ENCODE measurements at regions not wholly inside any gene's neighbourhood (a gene's known extent, or its start where the extent isn't known, plus 50 kb on each side); places are given as distances from the start of the nearest gene placed in this dataset.
A peak's percentile ranks its signal among the peaks of the same experiment; 100 is the strongest.

DNA sequence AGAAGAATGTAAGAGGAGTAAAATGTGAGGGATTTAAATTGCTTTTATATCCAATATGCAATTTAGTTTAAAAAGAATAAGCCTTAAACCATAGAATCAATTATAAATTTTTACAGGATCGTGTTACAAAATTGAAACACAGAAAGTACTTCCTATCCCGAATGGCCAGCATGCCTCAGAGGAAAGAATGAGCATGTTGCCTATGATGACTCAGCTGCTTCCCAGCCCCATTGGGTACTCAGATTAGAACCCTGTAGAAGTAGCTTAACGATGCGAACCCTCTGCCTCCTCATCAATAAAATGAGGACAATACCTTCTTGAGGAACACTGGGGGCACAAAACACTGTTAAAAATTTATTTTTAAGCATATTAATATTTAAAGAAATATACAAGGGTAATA lies 113.4 kb upstream of the CDK1 start:
- no peak for DNase-seq (ENCODE audit: low read depth in 3 of 3)

DNA sequence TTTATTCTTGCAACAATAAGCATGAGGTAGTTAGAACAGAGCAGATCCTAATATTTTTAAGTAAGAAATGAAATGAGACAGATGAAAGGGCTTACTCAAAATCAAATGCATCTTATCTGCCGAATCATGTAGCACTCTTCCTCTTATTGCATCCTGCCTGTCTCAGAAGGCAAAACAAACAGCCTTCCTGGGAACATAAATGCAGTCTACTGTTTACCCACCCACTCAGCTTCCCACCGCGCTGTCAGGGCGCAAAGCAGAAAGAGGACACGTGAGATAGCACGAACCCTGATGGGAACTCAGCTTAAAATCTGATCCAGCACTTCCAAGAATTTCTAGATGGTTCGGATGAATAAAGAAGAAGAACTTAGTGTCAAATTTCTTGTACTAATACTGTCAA lies 114.4 kb upstream of the CDK1 start:
- DNase-seq (ENCODE audit: low read depth in 3 of 3), result no peak

GRCh38 chr10:60662917-60663614 lies 115.2 kb upstream of the CDK1 start:
- no peak for DNase-seq (ENCODE audit: low read depth in 3 of 3)

DNA sequence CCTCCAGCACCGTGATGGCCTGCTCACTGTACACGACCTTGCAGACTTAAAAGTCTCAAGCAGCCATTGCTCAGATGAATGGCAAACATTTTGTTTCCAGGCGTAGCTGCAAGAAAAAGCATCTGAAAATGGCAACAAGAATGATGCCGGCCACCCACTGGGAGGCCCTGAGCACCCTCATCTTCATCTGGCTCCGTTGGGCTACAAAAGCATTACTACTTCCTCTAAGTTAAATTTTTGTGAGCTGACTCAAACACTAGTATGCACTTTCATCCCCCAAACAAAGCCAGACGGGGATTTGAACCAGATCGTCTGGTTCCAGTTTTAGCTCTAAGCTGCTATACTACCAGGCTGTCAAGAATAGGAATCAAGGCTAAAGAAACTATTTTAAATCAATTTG lies 116.6 kb upstream of the CDK1 start:
- no peak for DNase-seq (ENCODE audit: low read depth in 3 of 3)

- DNase-seq (ENCODE audit: low read depth in 3 of 3), result no peak
Observed at GRCh38 chr10:60660625-60661024, 117.7 kb upstream of the CDK1 start.

- DNase-seq (ENCODE audit: low read depth in 3 of 3), result no peak
Observed at GRCh38 chr10:60654813-60655464, 123.3 kb upstream of the CDK1 start.

- DNase-seq (ENCODE audit: low read depth in 3 of 3), result no peak
Observed at GRCh38 chr10:60652628-60653027, 125.7 kb upstream of the CDK1 start.

DNA sequence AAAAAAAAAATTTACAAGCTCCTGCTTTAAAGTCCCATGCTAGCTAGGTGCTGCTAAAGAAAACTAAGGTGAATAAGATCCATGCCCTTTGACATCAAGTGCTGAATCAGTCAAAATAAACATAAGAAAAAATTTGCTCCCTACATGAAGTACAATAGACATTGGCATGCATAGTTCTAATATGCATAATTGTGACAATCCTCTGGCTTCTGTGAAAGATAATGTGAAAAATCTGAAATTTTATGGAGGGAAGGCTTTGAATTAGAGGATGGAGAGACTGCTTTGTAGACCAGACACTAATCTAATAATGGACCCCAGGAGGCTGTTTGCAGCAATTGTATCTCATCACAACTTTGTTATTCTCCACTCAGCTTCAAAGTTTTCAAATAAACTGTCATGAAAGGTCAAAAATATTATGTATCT lies 127.9 kb upstream of the CDK1 start:
- no peak for DNase-seq (ENCODE audit: low read depth in 3 of 3)

DNA sequence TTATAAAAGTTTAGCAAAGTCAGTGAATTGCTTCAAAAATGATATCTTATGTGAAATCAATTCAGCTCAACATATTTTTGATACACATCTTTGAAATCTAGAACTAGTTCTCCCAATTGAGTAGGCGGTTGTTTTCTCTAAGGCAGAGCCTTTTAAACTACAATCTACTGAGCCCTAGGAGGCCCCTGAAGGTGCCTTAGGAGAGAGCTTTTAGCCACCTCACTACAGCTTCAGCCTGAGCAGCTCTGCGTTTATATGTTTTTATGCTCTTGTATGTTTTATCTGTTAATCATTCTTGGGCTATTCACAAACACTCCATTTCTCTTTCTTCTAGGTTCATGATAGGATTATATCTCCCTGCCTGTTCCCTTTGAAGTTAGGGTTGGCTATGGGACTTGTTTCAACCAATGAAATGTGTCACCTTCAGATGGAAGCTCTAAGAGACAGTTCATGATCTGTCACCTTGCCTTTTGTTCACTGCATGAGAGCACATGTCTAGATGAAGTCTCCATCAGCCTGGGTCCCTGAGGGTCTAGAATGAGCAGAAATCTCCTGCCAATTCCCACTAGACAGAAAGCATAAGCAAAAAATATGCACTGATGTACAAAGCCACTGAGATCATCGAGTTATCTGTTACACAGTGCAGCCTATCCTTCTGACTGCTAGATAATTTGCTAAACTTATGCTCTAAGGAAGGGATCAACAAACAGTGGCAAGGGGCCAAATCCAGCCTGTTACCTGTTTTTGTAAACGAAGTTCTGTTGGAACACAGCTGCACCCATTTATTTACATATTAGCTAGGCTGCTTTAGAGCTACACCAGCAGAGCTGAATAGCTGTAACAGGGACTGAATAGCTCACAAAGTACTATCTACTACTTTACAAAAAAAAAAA lies 128.5 kb upstream of the CDK1 start:
- DNase-seq (ENCODE audit: low read depth in 3 of 3), result no peak

DNA sequence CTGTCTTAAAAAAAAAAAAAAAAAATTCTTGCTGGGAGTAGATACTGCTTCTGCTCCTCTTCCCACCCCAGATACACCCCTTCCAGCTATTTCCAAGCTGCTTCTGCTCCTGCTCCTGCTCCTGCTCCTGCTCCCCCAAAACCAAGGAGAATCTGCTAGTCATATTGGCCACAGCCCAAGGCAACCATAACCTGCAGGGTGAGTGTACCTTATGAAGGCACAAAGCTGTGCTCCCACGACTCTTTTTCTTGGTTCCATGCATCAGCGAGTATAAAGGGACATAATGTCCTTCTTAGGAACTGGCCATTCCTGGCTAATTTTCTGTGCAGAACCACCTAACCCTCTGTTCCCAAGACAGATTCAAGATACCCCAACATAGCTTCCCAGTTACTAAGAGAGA lies 129.5 kb upstream of the CDK1 start:
- DNase-seq (ENCODE audit: low read depth in 3 of 3), result no peak

DNA sequence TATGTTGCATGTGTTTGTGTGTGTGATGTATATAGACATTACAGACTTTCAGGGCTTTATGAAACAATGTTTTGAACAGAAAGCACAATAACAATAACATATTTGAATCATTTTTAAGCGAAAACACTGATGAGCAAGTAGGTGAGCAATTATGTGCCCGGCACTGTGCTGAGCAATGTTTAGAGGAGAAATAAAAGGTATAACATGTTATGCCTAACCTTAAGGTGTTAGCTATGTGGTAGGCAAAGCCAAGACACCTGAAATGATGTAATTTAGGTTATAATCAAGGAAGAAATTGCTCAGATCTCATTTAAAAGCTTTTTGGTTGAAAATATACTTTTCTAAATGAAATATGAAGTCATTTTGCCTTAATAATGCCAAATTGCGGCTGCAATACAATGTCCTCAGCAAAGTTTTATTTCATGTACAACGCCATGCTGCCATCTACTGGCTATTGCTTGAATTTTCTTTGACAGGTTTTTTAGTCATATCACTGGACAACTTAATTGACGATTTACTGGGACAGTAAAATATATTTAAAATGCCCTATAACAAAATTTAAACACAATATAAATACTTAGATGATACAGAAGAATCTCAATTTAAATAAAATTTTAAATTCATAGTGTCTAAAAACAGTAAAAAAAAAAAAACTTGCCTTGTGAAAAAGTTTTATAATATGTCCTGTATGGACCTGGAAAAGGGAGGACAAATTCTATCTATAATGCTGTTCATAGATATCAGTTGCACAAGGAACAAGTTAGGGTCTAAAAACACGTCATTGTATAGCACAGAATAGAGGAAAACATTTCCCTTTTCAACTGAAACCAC lies 131.1 kb upstream of the CDK1 start:
- DNase-seq (ENCODE audit: low read depth in 3 of 3), result peak in 1 of 3 experiments; percentile 12

- no peak for DNase-seq (ENCODE audit: low read depth in 3 of 3)
Observed at GRCh38 chr10:60645980-60646379, 132.3 kb upstream of the CDK1 start.

- DNase-seq (ENCODE audit: low read depth in 3 of 3), result no peak
Observed at GRCh38 chr10:60644436-60645130, 133.7 kb upstream of the CDK1 start.

- no peak for DNase-seq (ENCODE audit: low read depth in 3 of 3)
Observed at GRCh38 chr10:60643874-60644273, 134.4 kb upstream of the CDK1 start.

DNA sequence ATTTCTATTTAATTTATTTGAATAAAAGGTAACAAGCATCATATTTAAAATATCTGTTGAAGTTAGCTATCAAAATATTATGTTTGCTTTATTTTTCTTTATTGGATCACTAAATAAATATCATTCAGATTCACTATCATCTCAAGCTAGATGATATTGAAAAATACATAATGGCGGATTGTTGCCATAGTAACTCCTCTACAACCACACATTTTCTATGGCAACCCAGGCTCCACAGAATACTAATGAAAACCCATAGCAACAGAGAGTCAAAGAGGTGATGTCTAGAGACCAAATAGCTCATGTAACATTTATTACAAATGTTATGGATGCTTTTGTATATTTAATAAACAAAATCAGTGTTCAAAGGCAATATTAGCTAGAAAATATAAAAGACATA lies 148.9 kb upstream of the CDK1 start:
- DNase-seq (ENCODE audit: low read depth in 3 of 3), result no peak

DNA sequence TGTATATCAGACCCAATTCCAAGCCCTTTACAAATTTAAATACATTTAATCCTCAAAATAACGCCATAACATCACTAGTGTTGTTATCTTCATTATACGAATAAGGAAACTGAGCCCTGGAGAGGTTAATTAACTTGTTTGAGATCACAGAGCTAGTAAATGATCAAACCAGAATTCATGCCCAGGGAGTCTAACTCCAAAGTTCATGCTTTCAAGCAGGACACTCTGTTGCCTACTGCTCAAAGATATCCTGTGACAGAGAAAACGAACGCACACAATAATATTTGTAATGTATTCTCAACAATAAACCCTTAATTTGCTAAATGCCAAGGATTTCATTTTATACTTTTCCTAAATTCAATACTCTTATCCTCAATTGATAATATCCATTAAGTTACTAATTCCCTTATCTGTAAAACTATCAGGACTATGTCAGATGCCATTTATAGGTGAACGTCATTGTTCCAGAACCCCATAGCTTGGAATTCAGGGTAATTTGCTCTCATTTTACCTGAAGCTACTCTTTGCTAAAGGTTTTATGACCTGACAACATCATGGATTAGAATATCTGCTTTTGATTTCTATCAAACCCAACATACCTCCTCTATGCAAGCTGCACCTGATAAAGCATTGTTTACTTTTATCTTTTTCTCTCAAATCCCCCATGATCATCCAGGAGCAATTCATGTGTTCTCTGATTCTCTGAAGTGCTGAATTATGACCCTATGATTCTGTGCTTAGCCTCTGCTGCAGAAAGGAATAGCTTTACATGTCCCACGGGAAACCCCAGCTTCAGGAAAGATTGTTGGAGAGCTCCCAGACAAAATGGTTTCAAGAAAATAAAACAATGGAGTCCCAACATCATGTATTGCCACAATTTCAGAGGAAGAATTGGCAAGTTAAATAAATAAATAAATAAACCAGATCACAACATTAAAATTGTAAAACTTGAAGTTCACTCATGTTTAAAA lies 150.2 kb upstream of the CDK1 start:
- DNase-seq (ENCODE audit: low read depth in 3 of 3), result no peak

GRCh38 chr10:60626037-60626436 lies 152.2 kb upstream of the CDK1 start:
- DNase-seq (ENCODE audit: low read depth in 3 of 3), result no peak

DNA sequence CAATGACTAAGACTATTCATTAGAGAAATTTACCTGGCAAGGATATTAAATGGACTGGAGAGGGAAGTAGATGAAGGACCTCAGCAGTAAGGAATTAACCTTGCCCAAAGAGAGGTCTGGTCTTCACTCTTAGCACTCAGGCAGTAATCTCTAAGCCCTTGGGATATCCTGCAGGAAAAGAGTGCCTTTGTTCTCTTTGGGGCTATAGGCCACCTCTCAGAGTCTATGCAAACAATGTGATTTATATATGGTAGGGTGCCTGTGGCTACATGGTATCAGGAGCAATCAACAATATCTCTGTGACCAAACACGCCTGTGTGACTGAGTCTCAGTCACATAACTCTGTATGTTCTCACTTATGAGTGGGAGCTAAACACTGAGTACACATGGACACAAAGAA lies 154.7 kb upstream of the CDK1 start:
- no peak for DNase-seq (ENCODE audit: low read depth in 3 of 3)

- DNase-seq (ENCODE audit: low read depth in 3 of 3), result no peak
Observed at GRCh38 chr10:60621018-60621417, 157.3 kb upstream of the CDK1 start.

- no peak for DNase-seq (ENCODE audit: low read depth in 3 of 3)
Observed at GRCh38 chr10:60618861-60619260, 159.4 kb upstream of the CDK1 start.

Data from stimulated activated CD4-positive, alpha-beta T cell treated with anti-CD3 and anti-CD28 coated beads, TNF-alpha, amount 100 ng/mL, for 4 hours (primary cell).